Activated CD4-positive, alpha-beta T cell treated with anti-CD3 and anti-CD28 coated beads for 36 hours (primary cell): ENCODE measurements at regions not wholly inside any gene's neighbourhood (a gene's known extent, or its start where the extent isn't known, plus 50 kb on each side); places are given as distances from the start of the nearest gene placed in this dataset.

Experiments
- ATAC-seq: fragments of 200-7000 bp; cut with Tn5 transposase; one replicate; pipeline ENCODE4 v1.10.0; 2021; ENCODE audit warnings: mild to moderate bottlenecking, moderate library complexity
- CTCF ChIA-PET: fragments of 350-600 bp; sonication (Branson Sonifier 250); formaldehyde crosslinking; loops from one replicate; lab custom pipeline; 2021; ENCODE audit warnings: antibody characterized with exemption; lab: Charles Lee
- POLR2A ChIA-PET: fragments of 350-600 bp; sonication (Branson Sonifier 250); formaldehyde crosslinking; loops from one replicate; lab custom pipeline; 2021; ENCODE audit warnings: antibody characterized with exemption, inconsistent platforms; lab: Charles Lee
- DNase-seq: peaks from one replicate; pipeline ENCODE4 v3.0.0-alpha.2; 2020
- H3K27ac Mint-ChIP-seq: one replicate; pipeline ENCODE4 v1.8.0; 2021; ENCODE audit warnings: mixed read lengths
- H3K27me3 Mint-ChIP-seq: one replicate; pipeline ENCODE4 v1.8.0; 2021; ENCODE audit warnings: mixed read lengths
- H3K36me3 Mint-ChIP-seq: one replicate; pipeline ENCODE4 v1.8.0; 2021; ENCODE audit warnings: low read depth, mixed read lengths
- H3K4me1 Mint-ChIP-seq: one replicate; pipeline ENCODE4 v1.8.0; 2021; ENCODE audit warnings: mixed read lengths
- H3K4me3 Mint-ChIP-seq: one replicate; pipeline ENCODE4 v1.8.0; 2021; ENCODE audit warnings: mild to moderate bottlenecking, moderate library complexity, mixed read lengths
- H3K9me3 Mint-ChIP-seq: one replicate; pipeline ENCODE4 v1.8.0; 2021; ENCODE audit warnings: low read depth, mixed read lengths
- intact Hi-C, 2 experiments: fragments of 100-400 bp; cut with DNase I in 1 of 2; cut with micrococcal nuclease in 1 of 2; formaldehyde crosslinking; loops; one replicate each; pipeline versions ENCODE4 v1.14.2 to v1.15.1; 2022 to 2024; cut with DNase I, micrococcal nuclease

- CTCF ChIA-PET = no interaction called here
- Mint-ChIP-seq H3K9me3 (peaks cover 2% of the 10 kb centered on the region), H3K36me3 (no peaks in the 10 kb centered on the region), H3K27ac (no peak overlapping the region), H3K4me1 (no peaks in the 10 kb centered on the region), H3K27me3 (no peaks in the 10 kb centered on the region), H3K4me3 (no peak overlapping the region)
- intact Hi-C loops = no loop called here
- ATAC-seq = no peak
- POLR2A ChIA-PET = no interaction called here
- no peak for DNase-seq
Observed at GRCh38 chr15:93265111-93265556, 176.1 kb upstream of the RGMA start.

GRCh38 chr15:93261845-93262244 lies 172.8 kb upstream of the RGMA start:
- Mint-ChIP-seq H3K27me3 (no peaks in the 10 kb centered on the region), H3K4me1 (no peaks in the 10 kb centered on the region), H3K36me3 (no peaks in the 10 kb centered on the region), H3K4me3 (no peak overlapping the region), H3K9me3 (no peaks in the 10 kb centered on the region), H3K27ac (no peak overlapping the region)
- no peak for ATAC-seq
- intact Hi-C loops = no loop called here
- ChIA-PET POLR2A (no interaction called here), CTCF (no interaction called here)
- no peak for DNase-seq

GRCh38 chr15:93257920-93258319 lies 168.9 kb upstream of the RGMA start:
- Mint-ChIP-seq H3K4me1 (no peaks in the 10 kb centered on the region), H3K36me3 (no peaks in the 10 kb centered on the region), H3K27me3 (no peaks in the 10 kb centered on the region), H3K27ac (no peak overlapping the region), H3K4me3 (no peak overlapping the region), H3K9me3 (no peaks in the 10 kb centered on the region)
- ChIA-PET CTCF (interaction anchor here (1.2 kb wide), 1 partner anchor 109 kb away, joined by 3 read pairs; no protein-coding TSS in a partner anchor), POLR2A (no interaction called here)
- DNase-seq (no peak), ATAC-seq (no peak)
- intact Hi-C loops = no loop called here

DNA sequence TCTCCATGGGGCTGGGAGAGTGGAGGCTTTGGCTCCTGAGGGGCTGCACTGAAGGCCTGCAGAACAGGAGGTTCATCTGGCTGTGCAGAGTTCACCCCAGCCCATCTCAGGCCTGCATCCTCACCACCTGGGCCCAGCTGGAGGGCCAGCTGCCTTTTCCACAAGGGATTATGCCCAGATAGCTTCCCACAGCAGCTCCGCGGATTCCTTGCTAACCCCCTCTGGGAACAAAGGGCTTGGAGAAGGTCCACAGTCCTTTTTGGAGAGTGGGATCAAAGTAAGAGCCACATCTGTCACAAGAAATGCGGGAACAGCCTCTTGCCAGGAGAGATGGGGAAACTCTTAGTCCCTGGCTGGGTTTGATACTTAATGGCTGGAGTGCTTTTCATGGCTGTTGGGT lies 164.7 kb upstream of the RGMA start:
- POLR2A ChIA-PET = no interaction called here
- no peaks in the 10 kb centered on the region for H3K27me3 Mint-ChIP-seq
- H3K9me3 Mint-ChIP-seq = no peaks in the 10 kb centered on the region
- DNase-seq (no peak), ATAC-seq (no peak)
- CTCF ChIA-PET = interaction anchor here (0.6 kb wide), 1 partner anchor 156 kb away, joined by 3 read pairs; no protein-coding TSS in a partner anchor
- no peak overlapping the region for H3K27ac Mint-ChIP-seq
- no peak overlapping the region for H3K4me3 Mint-ChIP-seq
- intact Hi-C loops = no loop called here
- no peaks in the 10 kb centered on the region for H3K36me3 Mint-ChIP-seq
- H3K4me1 Mint-ChIP-seq = no peaks in the 10 kb centered on the region

- Mint-ChIP-seq H3K9me3 (no peaks in the 10 kb centered on the region), H3K36me3 (no peaks in the 10 kb centered on the region), H3K27me3 (no peaks in the 10 kb centered on the region), H3K4me1 (no peaks in the 10 kb centered on the region), H3K27ac (no peak overlapping the region), H3K4me3 (no peak overlapping the region)
- ATAC-seq (no peak), DNase-seq (no peak)
- ChIA-PET POLR2A (no interaction called here), CTCF (no interaction called here)
- intact Hi-C loops = no loop called here
Observed at GRCh38 chr15:93252780-93253179, 163.8 kb upstream of the RGMA start.

DNA sequence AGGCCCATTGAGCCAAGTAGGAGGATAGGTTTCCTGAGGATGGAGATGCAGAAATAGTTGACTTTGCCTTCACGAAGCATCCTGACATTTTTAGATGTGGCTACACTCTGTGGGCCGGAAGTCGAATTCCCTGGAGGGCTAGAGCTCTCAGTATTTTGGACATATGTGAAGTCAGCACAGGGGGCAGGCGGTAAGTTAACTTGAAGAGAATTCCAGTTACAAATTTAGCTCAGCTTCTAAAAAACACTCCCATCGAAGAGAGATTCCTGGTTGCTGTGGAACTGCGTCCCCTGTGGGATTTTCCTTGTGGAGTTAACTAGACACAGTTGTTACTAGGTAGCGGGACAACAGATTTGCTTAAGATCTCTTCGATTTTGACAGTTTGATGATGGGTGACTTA lies 161.9 kb upstream of the RGMA start:
- Mint-ChIP-seq H3K27ac (no peak overlapping the region), H3K9me3 (no peaks in the 10 kb centered on the region), H3K4me1 (peaks cover 5% of the 10 kb centered on the region), H3K4me3 (no peak overlapping the region), H3K27me3 (peaks cover 5% of the 10 kb centered on the region), H3K36me3 (no peaks in the 10 kb centered on the region)
- DNase-seq = no peak
- intact Hi-C loops = no loop called here
- no peak for ATAC-seq
- POLR2A ChIA-PET = no interaction called here
- CTCF ChIA-PET = no interaction called here

GRCh38 chr15:93250209-93250608 lies 161.2 kb upstream of the RGMA start:
- Mint-ChIP-seq H3K36me3 (no peaks in the 10 kb centered on the region), H3K4me3 (no peak overlapping the region), H3K9me3 (no peaks in the 10 kb centered on the region), H3K27me3 (peaks cover 5% of the 10 kb centered on the region), H3K27ac (no peak overlapping the region), H3K4me1 (peaks cover 5% of the 10 kb centered on the region)
- ChIA-PET CTCF (interaction anchor here (0.6 to 0.7 kb wide), 2 partner anchors 79 to 911 kb away, joined by 4 read pairs; no protein-coding TSS in a partner anchor), POLR2A (no interaction called here)
- DNase-seq (no peak), ATAC-seq (no peak)
- intact Hi-C loops = no loop called here

DNA sequence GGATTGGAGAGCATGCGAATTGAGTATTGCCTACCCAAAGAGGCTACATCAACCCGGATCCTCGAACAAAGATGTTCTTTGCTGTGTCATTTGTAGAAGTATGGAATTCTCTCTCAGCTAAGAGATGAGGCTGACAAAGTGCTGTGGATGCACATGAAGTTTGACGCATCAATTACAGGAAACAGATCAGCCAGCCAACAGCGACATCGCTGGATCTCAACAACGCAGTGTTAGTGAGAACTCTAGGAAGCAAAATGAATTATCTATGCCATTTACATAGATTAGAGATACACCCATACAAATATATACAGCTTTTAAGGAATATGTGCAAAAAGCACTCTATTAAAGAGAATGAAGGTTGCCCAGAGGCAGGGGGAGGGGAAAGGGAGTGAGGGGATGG lies 160.6 kb upstream of the RGMA start:
- intact Hi-C loops = no loop called here
- H3K9me3 Mint-ChIP-seq = no peaks in the 10 kb centered on the region
- no peak overlapping the region for H3K4me3 Mint-ChIP-seq
- H3K4me1 Mint-ChIP-seq = peaks cover 5% of the 10 kb centered on the region
- ATAC-seq (no peak), DNase-seq (no peak)
- POLR2A ChIA-PET = no interaction called here
- no peaks in the 10 kb centered on the region for H3K36me3 Mint-ChIP-seq
- H3K27me3 Mint-ChIP-seq = peaks cover 5% of the 10 kb centered on the region
- H3K27ac Mint-ChIP-seq = no peak overlapping the region
- CTCF ChIA-PET = interaction anchor here (0.6 to 0.7 kb wide), 2 partner anchors 79 to 912 kb away, joined by 4 read pairs; no protein-coding TSS in a partner anchor

DNA sequence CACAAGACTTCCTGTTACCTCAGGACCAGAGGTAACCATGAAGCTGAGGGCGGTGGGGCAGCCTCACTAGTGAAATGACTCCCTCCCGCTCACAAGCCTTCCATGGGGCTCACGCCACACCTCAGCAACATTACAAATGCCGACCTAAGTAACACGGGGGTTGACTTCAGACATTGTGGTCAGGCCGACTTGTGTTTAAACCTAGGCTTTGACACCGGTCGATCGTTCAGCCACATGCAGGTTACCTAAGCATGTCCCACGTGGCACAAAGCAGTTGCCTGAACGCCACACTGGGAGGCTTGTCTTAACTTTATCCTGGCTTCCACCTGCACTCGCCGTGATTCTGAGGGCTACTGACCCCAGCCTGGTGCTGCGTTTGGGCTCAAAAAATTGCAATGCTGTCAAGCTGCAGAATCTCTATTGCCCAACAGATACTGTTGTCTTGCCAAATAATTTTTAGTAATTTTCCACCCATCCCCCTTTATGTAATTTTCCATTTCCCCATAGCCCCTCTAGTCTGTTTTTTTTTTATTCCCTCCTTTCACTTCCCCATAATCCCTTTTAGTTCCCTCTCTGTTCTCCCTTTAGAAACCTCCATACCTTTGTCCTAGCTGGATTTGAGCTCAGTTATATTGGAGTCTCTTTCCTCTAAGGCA lies 158.6 kb upstream of the RGMA start:
- CTCF ChIA-PET = no interaction called here
- Mint-ChIP-seq H3K4me1 (peaks cover 5% of the 10 kb centered on the region), H3K9me3 (no peaks in the 10 kb centered on the region), H3K27ac (no peak overlapping the region), H3K36me3 (no peaks in the 10 kb centered on the region), H3K27me3 (peaks cover 5% of the 10 kb centered on the region), H3K4me3 (no peak overlapping the region)
- intact Hi-C loops = no loop called here
- DNase-seq (peak; percentile 24), ATAC-seq (no peak)
- POLR2A ChIA-PET = no interaction called here

DNA sequence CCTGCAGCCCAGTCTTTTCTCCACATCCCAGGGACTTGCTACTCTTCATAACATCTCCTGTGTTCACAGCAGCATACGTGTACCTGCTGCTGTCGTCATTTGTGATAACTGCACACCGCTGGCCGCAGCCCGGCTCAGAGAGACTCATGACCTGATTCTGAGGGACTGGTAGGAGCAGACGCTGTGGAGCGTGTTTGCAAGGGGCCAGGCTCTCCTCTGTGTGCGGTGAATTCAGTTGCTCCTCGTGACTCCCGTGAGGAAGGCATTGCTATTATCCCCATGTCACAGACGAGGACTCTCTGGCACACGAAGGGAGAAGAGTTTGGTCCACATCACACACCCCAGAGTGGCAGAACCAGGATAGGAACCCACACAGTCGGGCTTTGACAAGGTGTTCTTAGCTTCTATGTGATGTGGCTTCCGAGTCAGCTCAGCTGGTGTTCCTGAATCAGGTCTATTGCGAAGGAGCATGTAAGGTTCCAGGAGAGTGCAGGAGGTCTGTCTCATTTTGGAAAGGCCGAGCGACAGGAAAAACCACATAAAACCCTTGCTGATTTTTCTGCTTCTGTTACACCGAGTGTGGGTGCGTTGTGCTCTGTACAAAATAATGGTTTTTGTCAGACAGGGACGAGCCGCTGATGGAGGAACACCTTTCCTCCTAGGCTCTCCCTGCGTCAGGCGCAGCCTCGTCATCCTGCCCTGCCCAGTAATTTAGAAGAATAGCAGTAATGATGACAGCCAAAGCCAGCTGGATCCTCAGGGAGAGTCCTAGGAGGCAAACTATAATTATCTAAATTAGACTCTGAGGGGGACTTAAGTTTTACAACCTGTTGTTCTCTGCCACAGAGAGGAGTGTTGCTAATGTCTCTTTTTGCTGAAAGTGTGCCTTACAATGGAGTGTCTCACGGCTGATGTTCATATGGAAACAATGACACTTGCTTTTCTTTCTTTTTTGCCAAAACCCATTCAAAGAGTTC lies 157.5 kb upstream of the RGMA start:
- intact Hi-C loops = no loop called here
- Mint-ChIP-seq H3K27ac (no peak overlapping the region), H3K36me3 (no peaks in the 10 kb centered on the region), H3K27me3 (peaks cover 5% of the 10 kb centered on the region), H3K4me3 (no peak overlapping the region), H3K9me3 (no peaks in the 10 kb centered on the region), H3K4me1 (peaks cover 5% of the 10 kb centered on the region)
- CTCF ChIA-PET = no interaction called here
- POLR2A ChIA-PET = no interaction called here
- DNase-seq (no peak), ATAC-seq (no peak)

GRCh38 chr15:93245661-93246042 lies 156.6 kb upstream of the RGMA start:
- H3K36me3 Mint-ChIP-seq = no peaks in the 10 kb centered on the region
- intact Hi-C loops = no loop called here
- ChIA-PET POLR2A (no interaction called here), CTCF (no interaction called here)
- no peak overlapping the region for H3K4me3 Mint-ChIP-seq
- peaks cover 5% of the 10 kb centered on the region for H3K4me1 Mint-ChIP-seq
- H3K9me3 Mint-ChIP-seq = no peaks in the 10 kb centered on the region
- peaks cover 5% of the 10 kb centered on the region for H3K27me3 Mint-ChIP-seq
- no peak for ATAC-seq
- no peak overlapping the region for H3K27ac Mint-ChIP-seq
- no peak for DNase-seq
